CD4-positive, alpha-beta T cell treated with Interferon alpha-2 for 1 hour (primary cell): ENCODE measurements at regions not wholly inside any gene's neighbourhood (a gene's known extent, or its start where the extent isn't known, plus 50 kb on each side); places are given as distances from the start of the nearest gene placed in this dataset.

Experiments
- DNase-seq, 2 donors: peaks; one replicate each; pipeline ENCODE4 v3.0.0-alpha.2; 2020 to 2022

GRCh38 chr15:25557926-25558325 lies 119.1 kb upstream of the UBE3A start:
- DNase-seq: no peak

- DNase-seq: no peak
Measured at GRCh38 chr15:25556136-25556535, 117.3 kb upstream of the UBE3A start.

- no peak for DNase-seq
Measured at GRCh38 chr15:25554640-25555039, 115.8 kb upstream of the UBE3A start.

- DNase-seq: no peak
Measured at GRCh38 chr15:25548600-25548999, 109.8 kb upstream of the UBE3A start.

- no peak for DNase-seq
Measured at GRCh38 chr15:25545889-25546288, 107.1 kb upstream of the UBE3A start.

- DNase-seq: no peak
Measured at GRCh38 chr15:25545017-25545416, 106.2 kb upstream of the UBE3A start.

- no peak for DNase-seq
Measured at GRCh38 chr15:25544076-25544475, 105.3 kb upstream of the UBE3A start.

GRCh38 chr15:25543196-25543595 lies 104.4 kb upstream of the UBE3A start:
- DNase-seq: no peak

- DNase-seq: no peak
Measured at GRCh38 chr15:25541228-25541627, 102.4 kb upstream of the UBE3A start.

GRCh38 chr15:25536801-25537611 lies 98.2 kb upstream of the UBE3A start:
- DNase-seq: no peak

GRCh38 chr15:25535866-25536265 lies 97.0 kb upstream of the UBE3A start:
- no peak for DNase-seq

- no peak for DNase-seq
Measured at GRCh38 chr15:25534293-25534692, 95.5 kb upstream of the UBE3A start.

GRCh38 chr15:25532269-25533140 lies 93.7 kb upstream of the UBE3A start:
- DNase-seq: no peak

GRCh38 chr15:25529774-25530173 lies 91.0 kb upstream of the UBE3A start:
- no peak for DNase-seq

- no peak for DNase-seq
Measured at GRCh38 chr15:25527118-25527517, 88.3 kb upstream of the UBE3A start.

GRCh38 chr15:25525741-25526140 lies 86.9 kb upstream of the UBE3A start:
- DNase-seq: no peak

- DNase-seq: no peak
Measured at GRCh38 chr15:25515633-25516032, 76.8 kb upstream of the UBE3A start.

- no peak for DNase-seq
Measured at GRCh38 chr15:25514522-25514921, 75.7 kb upstream of the UBE3A start.

- DNase-seq: no peak
Measured at GRCh38 chr15:25512957-25513356, 74.1 kb upstream of the UBE3A start.

- DNase-seq: no peak
Measured at GRCh38 chr15:25510146-25510545, 71.3 kb upstream of the UBE3A start.

- DNase-seq: no peak
Measured at GRCh38 chr15:25509703-25510102, 70.9 kb upstream of the UBE3A start.

- DNase-seq: peak in 1 of 2 donors; percentile 14
Measured at GRCh38 chr15:25508369-25509002, 69.7 kb upstream of the UBE3A start.

- DNase-seq: no peak
Measured at GRCh38 chr15:25504307-25504706, 65.5 kb upstream of the UBE3A start.
